ENCODE measurements at regions not wholly inside any gene's neighbourhood (a gene's known extent, or its start where the extent isn't known, plus 50 kb on each side); places are given as distances from the start of the nearest gene placed in this dataset.

DNA sequence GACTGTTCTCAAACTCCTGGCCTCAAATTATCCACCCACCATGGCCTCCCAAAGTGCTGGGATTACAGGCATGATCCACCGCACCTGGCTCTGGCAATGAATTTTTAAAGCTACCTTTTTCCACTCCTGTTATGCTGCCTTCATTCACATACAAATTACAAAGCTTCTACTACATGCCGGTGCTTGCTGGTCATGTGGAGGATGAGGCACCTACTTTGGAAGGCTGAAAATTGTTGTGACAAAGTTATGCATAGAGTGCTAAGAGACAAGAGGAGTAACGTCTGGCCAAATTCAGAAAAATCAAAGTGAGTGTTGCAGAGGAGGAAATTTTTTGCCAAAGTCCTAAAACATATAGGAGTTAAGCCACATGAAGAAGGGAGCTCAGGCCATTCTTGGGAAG lies 191.7 kb upstream of the PPFIA2 start:
- no peak for DNase-seq

DNA sequence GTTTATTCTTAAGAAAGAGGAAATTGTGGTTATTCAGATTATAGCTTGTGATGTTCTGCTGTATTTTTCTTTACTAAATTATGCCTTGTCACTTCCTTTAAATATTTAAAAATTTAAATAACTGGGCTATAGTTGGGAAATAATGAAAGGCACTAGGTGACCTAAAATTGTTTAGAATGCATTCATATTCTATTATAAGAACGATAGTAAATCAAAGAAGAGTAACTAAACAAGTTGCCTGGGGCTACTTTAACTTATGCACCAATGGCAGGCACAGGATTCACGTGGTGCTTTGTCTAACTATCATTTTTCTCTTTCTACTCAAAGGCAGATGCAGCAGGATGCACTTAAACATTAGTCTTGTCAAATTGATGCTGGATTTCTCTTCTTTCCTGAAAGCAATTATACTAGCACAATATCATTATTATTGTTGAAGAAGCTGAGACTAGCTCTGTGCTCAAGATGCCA lies 190.7 kb upstream of the PPFIA2 start:
- no peak for DNase-seq

DNA sequence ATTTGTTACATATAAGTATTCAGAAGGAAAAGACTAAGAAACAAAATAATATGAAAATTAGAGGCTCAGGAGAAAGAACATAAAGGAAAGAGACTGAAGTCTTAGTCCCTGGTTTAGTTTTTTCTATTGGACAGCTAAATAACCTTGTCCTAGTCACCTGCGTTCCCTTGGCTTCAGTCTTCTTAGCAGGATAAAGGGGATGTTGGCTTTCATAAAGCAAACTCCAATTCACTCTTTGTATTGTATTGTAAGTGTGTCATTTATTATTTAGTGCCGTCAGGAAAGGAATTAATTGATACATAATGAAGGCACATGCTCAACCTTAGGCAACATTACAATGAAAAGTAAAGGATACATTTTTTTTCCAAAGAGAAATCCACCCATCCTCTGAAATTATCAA lies 190.3 kb upstream of the PPFIA2 start:
- no peak for DNase-seq

DNA sequence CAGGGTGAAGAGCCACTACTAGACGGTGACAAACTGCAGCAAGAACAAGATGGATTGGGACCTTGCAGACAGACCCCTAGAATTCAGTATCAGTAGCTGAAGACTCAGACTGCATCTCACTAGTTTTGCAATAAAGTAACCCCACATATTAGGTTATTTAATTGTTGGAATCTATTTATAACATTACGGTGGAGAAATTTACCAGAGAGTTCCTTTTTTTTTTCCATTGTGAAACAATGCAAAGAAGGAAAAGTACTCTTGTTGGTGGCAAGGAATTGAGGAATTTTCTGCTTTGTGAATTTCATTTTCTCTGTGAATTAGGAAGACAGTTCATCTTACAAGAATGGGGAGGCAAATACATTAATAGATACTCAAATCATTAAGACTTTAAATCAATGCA lies 185.7 kb upstream of the PPFIA2 start:
- no peak for DNase-seq

DNA sequence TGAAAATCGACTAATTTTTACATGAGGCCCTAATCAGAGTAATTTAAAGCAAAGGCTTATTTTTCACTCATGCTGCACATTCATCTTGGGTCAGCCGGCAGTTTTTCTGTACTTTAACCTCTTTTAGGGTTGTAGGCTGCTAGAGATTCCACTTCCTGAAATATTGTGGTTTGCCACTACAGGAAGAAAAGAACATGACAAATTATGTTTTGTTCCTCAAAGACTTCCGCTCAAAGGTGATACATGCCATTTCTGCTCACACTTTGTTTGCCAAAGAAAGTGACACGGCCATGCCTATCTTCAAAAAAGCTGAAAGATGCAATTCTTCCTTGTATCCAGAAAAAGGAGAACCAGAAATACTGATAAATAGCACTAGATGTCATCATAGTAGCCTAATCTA lies 183.4 kb upstream of the PPFIA2 start:
- DNase-seq: no peak

DNA sequence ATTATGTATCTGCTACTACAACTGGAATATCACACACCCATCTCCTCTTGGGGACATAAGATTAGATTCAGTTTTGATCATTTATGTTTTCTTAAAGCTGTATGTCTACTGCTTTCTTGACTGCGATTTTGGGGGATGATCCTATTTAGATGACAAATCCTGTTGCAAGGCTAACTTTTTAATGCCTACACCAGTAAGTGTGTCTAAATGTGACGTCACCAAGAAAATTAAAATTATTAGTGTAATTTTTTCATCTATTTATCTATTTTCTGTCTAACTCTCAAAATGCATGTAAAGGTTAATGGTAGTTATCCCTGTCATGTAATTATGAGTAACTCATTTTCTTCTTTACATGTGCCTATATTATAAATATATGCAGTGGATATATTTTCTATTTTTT lies 170.9 kb upstream of the PPFIA2 start:
- DNase-seq: no peak

DNA sequence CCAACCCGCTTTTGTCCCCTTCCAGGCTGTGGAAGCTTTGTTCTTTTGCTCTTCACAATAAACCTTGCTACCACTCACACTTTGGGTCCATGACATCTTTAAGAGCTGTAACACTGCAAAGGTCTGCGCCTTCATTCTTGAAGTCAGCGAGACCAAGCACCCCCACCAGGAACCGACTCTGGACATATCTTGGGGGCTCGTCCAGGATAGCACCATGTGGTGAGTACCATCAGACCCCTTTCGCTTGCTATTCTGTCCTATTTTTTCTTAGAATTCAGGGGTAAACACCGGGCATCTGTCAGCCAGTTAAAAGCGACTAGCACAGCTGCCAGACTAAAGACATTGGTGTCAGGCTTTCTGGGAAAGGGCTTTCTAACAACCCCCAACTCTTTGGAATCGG lies 137.6 kb upstream of the PPFIA2 start:
- DNase-seq: no peak

DNA sequence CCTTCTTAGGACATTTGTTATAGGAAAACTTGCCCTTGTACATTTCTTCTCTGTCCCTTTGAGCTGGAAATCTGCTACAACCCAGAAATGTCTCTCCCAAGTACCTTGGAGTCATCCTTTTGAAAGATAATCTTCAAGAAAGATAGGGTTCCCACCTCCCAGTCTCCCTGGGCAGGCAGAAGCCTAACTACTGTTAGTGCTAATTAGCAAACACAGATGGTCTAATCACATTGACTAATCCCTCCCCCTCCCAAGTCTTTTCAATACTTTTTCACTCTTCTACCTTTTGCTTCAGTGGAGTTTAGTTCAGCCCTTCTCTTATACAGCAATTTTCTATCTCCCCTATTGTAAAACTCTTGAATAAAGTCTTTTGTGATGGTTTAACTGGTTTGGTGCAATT lies 129.8 kb upstream of the PPFIA2 start:
- no peak for DNase-seq

DNA sequence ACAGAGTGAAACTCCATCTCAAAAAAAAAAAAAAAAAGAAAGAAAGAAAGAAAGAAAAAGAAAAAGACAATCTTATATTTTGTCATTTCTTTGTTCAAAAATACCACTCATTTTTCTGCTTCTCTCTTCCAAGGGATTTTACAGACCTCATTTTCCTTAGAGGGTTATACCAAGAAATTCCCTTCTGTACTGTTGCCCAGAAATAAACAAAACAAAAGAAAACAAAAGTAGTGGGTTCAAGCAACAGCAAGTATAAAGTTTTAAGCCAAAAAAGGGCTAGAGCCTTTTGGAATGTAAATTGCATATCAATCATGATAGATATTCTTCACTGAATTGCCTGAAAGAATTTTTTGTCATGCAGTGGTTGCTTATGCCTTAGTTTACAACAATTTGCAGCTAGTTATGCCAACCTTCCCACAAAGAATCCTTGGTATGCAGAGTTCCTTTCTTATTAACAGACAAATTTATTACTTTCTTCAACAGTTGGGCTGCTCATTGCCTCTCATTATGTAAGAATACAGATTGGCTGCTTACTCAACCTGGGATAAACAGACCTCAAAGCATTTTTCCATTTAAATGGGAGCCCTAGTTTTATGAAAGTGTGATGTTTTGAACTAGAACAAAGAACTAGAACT lies 129.1 kb upstream of the PPFIA2 start:
- no peak for DNase-seq

DNA sequence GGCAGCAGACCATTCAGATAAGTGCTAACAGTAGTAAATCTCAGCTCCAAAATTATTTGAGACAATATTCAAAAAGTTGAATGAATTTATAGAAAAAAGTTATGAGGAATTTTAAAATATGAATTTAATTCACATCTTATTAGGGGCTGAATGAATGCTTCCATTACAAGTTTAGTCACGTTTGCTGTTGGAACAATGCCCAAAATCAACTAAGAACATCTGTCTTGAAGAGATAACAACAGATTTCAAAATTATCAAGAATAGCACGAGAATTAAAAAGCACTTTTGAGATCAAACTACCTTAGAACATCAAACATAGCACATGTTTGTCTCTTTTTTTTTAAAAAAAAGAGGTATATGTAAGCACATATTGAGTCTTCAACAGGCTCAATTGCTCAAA lies 115.4 kb upstream of the PPFIA2 start:
- DNase-seq: no peak

DNA sequence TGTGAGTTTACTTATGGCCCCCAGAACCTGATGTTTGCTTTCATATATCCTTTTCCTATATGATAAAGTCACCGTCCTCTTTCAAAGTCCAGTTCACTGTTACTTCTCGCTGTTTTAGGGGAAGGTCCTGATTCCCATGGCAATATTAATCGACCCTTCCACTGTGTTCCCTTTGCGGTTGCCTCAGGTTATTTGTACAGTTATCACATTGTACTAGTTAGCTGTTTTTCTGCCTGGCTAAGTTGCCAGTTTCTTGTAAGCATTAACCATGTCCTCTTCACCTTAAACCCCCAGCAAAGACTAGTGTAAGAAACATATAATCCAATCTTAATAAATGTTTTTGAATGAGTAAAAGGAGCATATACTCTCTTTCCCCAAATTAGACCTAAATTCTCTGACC lies 115.0 kb upstream of the PPFIA2 start:
- no peak for DNase-seq

DNA sequence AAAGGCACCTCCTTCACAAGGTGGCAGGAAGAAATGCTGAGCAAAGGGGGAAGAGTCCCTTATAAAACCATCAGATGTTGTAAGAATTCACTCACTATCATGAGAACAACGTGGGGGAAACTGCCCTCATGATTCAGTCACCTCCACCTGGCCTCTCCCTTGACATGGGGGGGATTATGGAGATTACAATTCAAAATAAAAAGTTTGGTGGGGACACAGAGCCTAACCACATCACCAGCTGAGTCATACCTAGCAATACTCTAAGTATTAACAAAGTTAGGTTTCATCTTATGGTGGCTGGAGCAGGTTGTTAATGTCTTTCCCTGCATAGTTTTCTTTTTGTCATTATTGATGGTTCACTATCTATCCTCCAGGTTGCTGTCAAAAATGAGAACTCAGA lies 113.2 kb upstream of the PPFIA2 start:
- DNase-seq: no peak

DNA sequence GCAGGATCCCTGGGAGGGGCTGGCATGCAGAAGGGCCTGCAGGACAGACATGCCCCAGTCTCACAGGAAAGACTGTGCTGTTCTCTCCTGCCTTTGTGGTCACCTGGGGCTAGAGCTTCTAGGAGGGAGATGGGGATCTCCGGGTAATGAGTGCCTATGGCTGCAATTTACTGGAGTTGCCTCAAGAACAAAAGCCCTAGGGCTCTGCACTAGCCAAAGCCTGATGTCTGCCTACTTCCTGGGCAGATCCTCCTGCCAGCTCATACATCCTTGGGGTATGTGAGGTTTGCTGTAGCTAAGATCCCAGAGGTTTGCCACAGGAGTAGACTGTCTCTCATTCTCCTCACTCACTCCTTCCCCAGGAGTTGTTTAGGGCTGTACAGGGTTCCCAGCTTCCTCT lies 106.9 kb upstream of the PPFIA2 start:
- DNase-seq: no peak

DNA sequence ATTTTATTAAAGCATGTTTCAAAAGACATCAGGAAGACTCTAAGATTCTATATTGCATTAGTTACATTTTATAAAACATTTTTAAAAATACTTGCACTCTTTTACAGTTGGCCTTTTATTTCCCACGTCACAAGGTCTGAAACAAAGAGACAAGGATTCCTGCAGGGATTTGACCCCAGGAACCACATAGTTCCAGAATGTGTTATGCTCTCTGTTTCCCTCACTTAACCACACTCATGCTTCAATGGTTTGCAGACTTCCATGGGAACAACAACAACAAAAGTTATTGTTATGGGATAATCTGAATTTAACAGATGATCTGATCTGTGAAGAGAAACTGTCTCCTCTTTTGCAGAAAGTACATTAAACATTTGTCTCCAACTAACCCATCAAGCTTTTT lies 104.3 kb upstream of the PPFIA2 start:
- no peak for DNase-seq

DNA sequence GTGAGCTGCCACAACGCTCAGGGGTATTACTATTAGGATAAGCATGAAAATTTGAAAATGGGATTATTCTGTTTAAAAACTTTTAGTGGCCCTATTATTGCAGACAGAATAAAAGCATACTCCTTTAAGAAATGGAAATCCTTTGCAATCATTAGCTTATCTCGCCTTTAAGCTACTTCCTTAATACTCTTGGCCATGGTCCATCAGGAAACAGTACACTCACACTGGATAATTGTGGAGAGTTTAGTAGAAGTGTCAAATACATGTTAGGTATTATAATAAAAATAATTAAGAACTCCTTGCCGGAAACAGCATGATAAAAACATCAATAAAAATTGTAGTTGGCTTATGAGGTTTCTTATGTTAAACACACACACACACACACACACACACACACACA lies 100.4 kb upstream of the PPFIA2 start:
- no peak for DNase-seq

DNA sequence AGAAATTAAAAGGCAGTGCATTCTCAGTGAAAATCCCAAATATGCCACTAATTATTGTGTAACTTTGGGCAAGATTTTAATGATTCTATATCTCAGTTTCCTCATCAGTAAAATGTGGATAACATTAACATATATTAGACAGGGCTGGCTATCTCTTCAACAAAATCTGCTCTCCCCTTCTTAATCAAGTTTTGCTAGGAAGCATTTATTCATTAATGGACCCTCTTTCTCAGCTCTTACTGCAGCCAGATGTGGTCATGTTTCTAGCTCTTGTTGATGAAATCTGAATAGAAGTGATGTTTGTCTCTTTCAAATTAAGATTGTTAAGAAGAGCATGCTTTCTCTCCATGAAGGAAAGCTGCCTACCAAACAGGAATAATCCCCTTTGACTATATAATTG lies 84.4 kb upstream of the PPFIA2 start:
- DNase-seq: no peak

DNA sequence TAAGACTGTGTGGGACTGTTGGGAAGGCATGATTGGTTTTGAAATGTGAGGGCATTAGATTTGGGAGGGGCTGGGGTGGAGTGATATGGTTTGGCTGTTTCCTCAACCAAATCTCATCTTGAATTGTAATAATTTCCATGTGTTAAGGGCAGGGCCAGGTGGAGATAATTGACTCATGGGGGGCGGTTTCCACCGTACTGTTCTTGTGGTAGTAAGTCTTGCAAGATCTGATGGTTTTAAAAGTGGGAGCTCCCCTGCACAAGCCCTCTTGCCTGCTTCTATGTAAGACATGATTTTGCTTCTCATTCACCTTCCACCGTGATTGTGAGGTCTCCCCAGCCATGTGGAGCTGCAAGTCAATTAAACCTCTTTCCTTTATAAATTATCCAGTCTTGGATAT lies 76.6 kb upstream of the PPFIA2 start:
- no peak for DNase-seq

DNA sequence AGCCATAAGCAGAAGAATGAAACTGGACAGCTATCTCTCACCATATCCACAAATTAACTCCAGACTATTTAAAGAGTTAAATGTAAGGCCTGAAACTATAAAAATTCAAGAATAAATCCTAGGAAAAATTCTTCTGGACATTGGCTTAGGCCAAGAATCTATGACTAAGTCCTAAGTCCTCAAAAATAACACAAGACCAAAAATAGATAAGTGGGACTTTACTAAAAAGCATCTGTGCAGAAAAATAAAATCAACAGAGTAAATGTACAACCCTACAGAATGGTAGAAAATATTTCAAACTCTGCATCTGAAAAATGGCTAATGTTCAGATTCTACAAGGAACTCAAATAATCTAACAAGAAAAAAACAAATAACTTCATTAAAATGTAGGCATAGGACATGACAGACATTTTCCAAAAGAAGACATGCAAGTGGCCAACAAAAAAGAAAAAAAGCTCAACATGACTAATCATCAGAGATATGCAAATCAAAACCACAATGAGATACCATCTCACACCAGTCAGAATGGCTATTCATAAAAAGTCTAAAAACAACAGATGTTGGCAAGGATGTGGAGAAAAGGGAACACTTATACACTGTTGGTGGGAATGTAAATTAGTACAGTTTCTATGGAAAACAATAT lies 61.0 kb upstream of the PPFIA2 start:
- DNase-seq: no peak

DNA sequence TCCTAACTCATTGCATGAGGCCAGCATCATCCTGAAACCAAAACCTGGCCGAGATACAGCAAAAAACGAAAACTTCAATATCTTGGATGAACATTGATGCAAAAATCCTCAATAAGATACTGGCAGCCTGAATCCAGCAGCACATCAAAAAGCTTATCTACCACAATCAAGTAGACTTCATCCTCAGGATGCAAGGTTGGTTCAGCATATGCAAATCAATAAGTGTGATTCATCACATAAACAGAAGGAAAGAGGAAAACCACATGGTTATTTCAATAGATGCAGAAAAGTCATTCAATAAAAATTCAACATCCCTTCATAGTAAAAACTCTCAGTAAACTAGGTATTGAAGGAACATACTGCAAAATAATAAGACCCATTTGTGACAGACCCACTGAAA lies 56.5 kb upstream of the PPFIA2 start:
- no peak for DNase-seq

DNA sequence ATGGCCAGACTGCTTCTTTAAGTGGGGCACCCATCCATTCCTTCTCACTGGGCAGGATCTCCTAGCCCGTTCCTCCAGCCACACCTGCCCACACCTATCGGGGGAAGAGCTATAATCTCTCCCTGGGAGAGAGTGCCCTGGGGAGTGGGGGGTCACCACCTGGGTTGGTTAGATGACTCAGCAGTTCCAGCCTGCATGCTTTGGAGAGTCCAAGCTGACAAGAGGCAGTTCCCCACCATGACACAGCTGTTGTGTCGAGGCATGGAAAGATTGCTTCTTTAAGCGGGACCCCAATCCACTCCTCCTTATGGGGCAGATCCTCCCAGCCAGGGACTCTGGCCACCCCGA lies 52.6 kb upstream of the PPFIA2 start:
- DNase-seq: no peak

DNA sequence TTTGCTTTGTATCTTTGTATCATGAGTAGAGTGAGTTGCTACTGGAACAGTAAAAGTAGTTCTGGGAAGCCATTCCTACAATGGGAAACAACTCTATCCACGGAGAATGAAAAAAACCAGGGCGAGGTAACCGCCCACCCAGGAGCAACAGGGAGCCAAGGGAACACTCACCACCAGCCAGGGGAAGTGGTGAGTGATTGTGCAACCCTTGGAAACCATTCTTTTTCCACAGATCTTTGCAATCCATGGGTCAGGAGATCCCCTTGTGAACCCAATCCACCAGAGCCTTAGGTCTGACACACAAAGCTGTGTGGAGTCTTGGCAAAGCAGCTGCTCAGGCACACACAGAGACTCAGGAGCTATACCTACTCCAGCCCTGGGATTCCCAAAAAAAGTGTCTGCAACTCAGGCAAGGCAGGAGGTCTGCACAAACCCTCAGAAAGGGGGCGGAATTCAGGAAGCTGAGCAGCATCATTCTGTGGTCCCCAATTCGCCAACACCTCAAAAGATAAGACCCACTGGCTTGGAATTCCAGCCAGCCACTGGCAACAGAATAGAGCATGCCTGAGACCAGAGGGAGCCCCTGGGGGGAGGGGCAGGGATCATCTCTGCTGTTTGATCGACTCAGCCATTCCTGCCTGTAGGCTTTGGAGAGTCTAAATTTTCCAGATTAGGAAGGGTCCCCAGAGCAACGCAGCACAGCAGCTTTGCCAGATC lies 52.1 kb upstream of the PPFIA2 start:
- DNase-seq: no peak

DNA sequence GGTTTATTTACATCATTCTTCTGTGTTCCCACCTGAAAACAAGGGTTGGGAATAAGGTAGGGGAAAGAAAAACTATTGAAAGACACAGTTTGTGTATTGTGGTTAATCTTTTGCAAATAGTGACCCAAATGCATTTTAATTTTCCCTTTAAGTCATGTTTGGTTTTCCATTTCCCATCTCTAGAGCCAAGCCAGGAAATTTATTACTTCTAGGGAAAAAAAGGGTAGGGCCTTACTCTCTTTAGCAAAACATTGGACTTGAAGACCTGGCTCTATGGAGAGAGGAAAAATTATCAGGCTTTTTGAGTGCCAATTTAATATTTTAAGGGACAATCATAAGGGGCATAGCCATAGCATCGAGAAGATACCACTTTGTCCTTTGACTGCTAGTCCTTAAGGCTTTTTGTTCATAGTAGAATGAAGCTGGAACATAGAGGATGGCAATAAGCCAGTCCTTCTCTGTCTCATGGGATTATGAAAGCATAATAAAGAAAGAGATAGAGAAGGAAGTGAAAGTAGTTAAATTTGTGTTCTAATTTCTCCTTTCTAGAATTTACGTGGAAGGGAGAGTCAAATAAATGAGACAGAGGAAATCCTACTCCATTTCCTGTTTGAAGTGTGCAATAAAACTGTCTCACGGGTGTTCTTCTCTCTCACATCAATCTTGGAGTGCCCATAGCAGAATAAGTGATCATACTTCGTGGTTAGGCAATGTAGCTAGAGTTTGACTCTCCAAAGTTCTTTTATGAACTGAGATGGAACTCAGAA lies 50.9 kb upstream of the PPFIA2 start:
- DNase-seq: no peak

DNA sequence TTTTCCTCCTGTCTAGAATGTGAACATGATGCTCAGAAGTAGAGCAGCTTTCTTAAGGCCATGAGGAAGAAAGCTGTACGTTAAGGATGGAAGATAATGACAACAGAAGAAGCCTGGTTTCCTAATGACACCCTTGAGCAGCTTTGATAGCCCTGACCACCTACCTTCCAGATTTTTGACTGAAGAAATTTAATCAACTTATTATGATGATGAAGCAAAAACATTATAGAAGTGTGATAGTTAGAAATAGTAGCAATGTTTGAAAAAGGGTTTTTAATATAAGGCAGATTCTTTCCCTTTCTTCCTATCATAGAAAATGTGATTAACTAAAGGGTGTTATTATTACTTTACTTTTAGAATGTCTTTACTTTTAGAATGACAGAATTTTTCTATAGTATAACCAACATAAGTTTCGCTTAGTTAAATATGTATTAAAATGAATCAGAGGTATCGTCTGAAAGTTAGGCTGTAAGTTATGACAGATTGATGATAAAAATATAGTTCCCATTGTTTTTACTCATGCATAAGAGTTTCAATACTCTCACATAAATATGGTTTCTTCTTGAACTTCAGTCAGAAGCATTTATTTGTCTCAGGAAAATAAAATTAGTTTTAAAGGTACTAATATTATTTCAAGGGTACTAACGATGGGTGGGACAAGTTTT lies 50.1 kb upstream of the PPFIA2 start:
- DNase-seq: no peak

All from NCI-H1092 (cell line).